ENCODE measurements at regions not wholly inside any gene's neighbourhood (a gene's known extent, or its start where the extent isn't known, plus 50 kb on each side); places are given as distances from the start of the nearest gene placed in this dataset.

DNA sequence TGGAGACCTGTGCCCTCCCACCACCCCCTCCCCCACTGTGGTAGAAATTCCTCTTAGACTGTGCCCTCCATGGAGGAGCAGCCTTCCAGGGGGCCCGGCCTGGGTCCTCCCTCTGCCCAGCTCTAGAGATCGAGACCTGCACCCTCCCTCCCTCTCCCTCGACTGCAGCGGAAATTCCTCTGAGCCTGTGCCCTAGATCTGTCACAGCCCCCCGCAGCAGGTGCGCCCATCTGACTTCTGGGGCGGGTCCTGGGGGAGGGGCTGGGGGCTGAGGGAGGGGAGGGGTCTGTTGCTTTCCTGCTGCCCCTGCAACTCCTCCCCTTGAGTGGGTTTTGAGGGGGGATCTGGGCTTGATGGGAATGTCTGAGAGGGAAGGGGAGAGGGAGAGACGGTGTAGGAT is 177.8 kb upstream of the GSE1 start:
- Histone ChIP-seq H3K27ac (no peak overlapping the region), H3K36me3 (no peaks in the 10 kb centered on the region), H3K27me3 (no peaks in the 10 kb centered on the region), H3K4me3 (no peak overlapping the region), H3K9me3 (no peaks in the 10 kb centered on the region), H3K4me1 (peaks cover 0 to 9% of the 10 kb centered on the region in 2 donors)
- DNase-seq (no peak), ATAC-seq (no peak)
- in situ Hi-C loops (cut with MboI; ENCODE audit: low sequenced_read_pairs in 4 of 4) (no loop called here), intact Hi-C loops (cut with DNase I; ENCODE audit: low total_unique reads) (no loop called here)
- TF ChIP-seq POLR2A (IDR thresholded peaks at IDR 0.05): no peak
- TF ChIP-seq, protein P1, sequence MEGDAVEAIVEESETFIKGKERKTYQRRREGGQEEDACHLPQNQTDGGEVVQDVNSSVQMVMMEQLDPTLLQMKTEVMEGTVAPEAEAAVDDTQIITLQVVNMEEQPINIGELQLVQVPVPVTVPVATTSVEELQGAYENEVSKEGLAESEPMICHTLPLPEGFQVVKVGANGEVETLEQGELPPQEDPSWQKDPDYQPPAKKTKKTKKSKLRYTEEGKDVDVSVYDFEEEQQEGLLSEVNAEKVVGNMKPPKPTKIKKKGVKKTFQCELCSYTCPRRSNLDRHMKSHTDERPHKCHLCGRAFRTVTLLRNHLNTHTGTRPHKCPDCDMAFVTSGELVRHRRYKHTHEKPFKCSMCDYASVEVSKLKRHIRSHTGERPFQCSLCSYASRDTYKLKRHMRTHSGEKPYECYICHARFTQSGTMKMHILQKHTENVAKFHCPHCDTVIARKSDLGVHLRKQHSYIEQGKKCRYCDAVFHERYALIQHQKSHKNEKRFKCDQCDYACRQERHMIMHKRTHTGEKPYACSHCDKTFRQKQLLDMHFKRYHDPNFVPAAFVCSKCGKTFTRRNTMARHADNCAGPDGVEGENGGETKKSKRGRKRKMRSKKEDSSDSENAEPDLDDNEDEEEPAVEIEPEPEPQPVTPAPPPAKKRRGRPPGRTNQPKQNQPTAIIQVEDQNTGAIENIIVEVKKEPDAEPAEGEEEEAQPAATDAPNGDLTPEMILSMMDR (IDR thresholded peaks at IDR 0.05 in 4 of 5, conservative IDR thresholded peaks at IDR 0.05 in 1 of 5): no peak

GRCh38 chr16:85435700-85436099 is 177.4 kb upstream of the GSE1 start:
- intact Hi-C loops (cut with DNase I; ENCODE audit: low total_unique reads): no loop called here
- Histone ChIP-seq H3K4me3 (no peak overlapping the region), H3K27me3 (no peaks in the 10 kb centered on the region), H3K36me3 (no peaks in the 10 kb centered on the region), H3K4me1 (peaks cover 0 to 9% of the 10 kb centered on the region in 2 donors), H3K27ac (no peak overlapping the region), H3K9me3 (no peaks in the 10 kb centered on the region)
- no peak for ATAC-seq
- in situ Hi-C loops (cut with MboI; ENCODE audit: low sequenced_read_pairs in 4 of 4): no loop called here
- DNase-seq: no peak
- TF ChIP-seq, protein P1 (IDR thresholded peaks at IDR 0.05 in 4 of 5, conservative IDR thresholded peaks at IDR 0.05 in 1 of 5): no peak
- TF ChIP-seq POLR2A (IDR thresholded peaks at IDR 0.05): no peak

DNA sequence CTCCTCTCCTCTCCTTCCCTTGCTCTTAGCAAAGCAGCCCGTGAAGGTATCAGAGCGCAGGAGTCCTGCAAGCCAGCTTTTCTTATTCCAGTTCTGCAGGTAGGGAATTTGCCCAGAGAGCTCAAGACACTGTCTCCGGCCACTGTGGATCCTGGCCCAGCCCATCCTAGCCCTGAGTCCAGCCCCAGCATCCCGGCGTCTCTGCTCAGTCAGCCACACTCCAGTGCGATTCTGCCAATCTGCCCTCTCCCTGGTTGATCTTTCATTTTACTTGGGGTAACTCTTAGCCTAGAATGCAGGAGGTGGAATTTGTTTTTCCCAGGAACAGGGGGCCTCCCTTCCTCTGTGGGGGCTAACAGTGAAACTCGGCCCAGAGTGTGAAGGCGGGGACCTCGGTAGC is 176.9 kb upstream of the GSE1 start:
- in situ Hi-C loops (cut with MboI; ENCODE audit: low sequenced_read_pairs in 4 of 4): no loop called here
- no peak for DNase-seq
- Histone ChIP-seq H3K36me3 (no peaks in the 10 kb centered on the region), H3K27me3 (no peaks in the 10 kb centered on the region), H3K9me3 (no peaks in the 10 kb centered on the region), H3K4me3 (peak overlapping the region in 1 of 4 donors; percentile 10), H3K27ac (peak overlapping the region in 1 of 4 donors; percentile 18), H3K4me1 (peaks cover 0 to 9% of the 10 kb centered on the region in 2 donors)
- intact Hi-C loops (cut with DNase I; ENCODE audit: low total_unique reads): no loop called here
- no peak for ATAC-seq
- TF ChIP-seq POLR2A (IDR thresholded peaks at IDR 0.05): no peak
- TF ChIP-seq, protein P1 (IDR thresholded peaks at IDR 0.05 in 4 of 5, conservative IDR thresholded peaks at IDR 0.05 in 1 of 5): no peak

DNA sequence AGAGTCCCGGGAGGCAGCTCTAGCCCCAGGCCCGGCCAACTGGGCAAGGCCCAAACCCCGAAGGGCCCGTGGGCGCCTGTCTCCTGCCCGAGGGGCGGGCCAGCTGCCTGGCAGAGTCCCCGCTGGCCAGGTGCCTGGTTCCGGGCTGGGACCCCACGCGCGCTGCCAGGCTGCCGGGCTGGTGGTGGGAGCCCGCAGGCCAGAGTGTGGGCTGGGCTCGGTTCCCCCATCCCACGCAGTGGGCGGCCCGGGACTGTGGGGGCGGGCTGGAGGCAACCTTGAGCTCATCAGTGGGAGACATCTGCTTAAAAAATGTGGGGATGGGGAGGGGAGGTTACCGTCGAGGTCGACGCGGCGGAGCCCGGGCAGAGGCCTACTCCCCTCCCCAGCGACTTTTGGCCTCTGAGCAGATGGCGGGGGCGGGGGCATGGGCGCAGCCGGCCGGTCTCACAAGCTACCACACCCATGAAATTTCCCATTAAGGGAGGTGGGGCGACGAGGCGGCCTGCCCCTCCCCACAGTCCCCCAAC is 176.4 kb upstream of the GSE1 start:
- Histone ChIP-seq H3K4me1 (peaks cover 0 to 9% of the 10 kb centered on the region in 2 donors), H3K9me3 (no peaks in the 10 kb centered on the region), H3K27ac (peak overlapping the region in 1 of 4 donors; percentile 18), H3K4me3 (peak overlapping the region in 1 of 4 donors; percentile 10), H3K27me3 (no peaks in the 10 kb centered on the region), H3K36me3 (no peaks in the 10 kb centered on the region)
- DNase-seq (no peak), ATAC-seq (no peak)
- TF ChIP-seq, protein P1 (IDR thresholded peaks at IDR 0.05 in 4 of 5, conservative IDR thresholded peaks at IDR 0.05 in 1 of 5): no peak
- no peak for TF ChIP-seq POLR2A (IDR thresholded peaks at IDR 0.05)
- intact Hi-C loops (cut with DNase I; ENCODE audit: low total_unique reads): no loop called here
- in situ Hi-C loops (cut with MboI; ENCODE audit: low sequenced_read_pairs in 4 of 4): no loop called here
